ENCODE measurements at regions not wholly inside any gene's neighbourhood (a gene's known extent, or its start where the extent isn't known, plus 50 kb on each side); places are given as distances from the start of the nearest gene placed in this dataset.

DNA sequence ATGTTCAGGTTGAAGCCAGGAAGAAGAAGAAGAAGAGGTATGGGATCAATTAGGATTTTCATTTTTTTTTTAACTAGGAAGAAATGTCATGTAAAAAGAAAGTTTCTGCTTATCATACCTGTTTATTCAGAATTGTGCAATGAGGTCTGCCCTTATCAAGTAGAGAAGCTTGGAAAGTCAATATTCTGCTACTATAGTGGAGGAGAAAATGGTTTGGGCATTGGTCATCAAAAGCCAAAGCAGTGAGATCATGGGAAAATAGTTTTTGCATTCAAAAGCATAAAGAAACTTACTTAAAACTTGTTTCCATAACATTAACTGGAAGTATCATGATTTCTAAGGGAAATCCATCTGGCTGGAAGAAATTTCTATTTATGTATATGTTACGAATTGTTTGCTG, 1239.2 kb downstream of the NSUN3 start:
- TF ChIP-seq, protein P1, sequence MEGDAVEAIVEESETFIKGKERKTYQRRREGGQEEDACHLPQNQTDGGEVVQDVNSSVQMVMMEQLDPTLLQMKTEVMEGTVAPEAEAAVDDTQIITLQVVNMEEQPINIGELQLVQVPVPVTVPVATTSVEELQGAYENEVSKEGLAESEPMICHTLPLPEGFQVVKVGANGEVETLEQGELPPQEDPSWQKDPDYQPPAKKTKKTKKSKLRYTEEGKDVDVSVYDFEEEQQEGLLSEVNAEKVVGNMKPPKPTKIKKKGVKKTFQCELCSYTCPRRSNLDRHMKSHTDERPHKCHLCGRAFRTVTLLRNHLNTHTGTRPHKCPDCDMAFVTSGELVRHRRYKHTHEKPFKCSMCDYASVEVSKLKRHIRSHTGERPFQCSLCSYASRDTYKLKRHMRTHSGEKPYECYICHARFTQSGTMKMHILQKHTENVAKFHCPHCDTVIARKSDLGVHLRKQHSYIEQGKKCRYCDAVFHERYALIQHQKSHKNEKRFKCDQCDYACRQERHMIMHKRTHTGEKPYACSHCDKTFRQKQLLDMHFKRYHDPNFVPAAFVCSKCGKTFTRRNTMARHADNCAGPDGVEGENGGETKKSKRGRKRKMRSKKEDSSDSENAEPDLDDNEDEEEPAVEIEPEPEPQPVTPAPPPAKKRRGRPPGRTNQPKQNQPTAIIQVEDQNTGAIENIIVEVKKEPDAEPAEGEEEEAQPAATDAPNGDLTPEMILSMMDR (IDR thresholded peaks at IDR 0.05; ENCODE audit: poor library complexity, severe bottlenecking): no peak
- TF ChIP-seq EP300 (conservative IDR thresholded peaks at IDR 0.05; ENCODE audit: poor library complexity, severe bottlenecking): no peak
- TF ChIP-seq EZH2 (IDR thresholded peaks at IDR 0.05; ENCODE audit: borderline replicate concordance, insufficient read depth, low read length, poor library complexity, severe bottlenecking): no peak
- TF ChIP-seq SMC3 (conservative IDR thresholded peaks at IDR 0.05; ENCODE audit: poor library complexity): no peak
- TF ChIP-seq, protein P2, sequence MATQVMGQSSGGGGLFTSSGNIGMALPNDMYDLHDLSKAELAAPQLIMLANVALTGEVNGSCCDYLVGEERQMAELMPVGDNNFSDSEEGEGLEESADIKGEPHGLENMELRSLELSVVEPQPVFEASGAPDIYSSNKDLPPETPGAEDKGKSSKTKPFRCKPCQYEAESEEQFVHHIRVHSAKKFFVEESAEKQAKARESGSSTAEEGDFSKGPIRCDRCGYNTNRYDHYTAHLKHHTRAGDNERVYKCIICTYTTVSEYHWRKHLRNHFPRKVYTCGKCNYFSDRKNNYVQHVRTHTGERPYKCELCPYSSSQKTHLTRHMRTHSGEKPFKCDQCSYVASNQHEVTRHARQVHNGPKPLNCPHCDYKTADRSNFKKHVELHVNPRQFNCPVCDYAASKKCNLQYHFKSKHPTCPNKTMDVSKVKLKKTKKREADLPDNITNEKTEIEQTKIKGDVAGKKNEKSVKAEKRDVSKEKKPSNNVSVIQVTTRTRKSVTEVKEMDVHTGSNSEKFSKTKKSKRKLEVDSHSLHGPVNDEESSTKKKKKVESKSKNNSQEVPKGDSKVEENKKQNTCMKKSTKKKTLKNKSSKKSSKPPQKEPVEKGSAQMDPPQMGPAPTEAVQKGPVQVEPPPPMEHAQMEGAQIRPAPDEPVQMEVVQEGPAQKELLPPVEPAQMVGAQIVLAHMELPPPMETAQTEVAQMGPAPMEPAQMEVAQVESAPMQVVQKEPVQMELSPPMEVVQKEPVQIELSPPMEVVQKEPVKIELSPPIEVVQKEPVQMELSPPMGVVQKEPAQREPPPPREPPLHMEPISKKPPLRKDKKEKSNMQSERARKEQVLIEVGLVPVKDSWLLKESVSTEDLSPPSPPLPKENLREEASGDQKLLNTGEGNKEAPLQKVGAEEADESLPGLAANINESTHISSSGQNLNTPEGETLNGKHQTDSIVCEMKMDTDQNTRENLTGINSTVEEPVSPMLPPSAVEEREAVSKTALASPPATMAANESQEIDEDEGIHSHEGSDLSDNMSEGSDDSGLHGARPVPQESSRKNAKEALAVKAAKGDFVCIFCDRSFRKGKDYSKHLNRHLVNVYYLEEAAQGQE (IDR thresholded peaks at IDR 0.05; ENCODE audit: borderline replicate concordance): no peak
- no peak for TF ChIP-seq MXI1 (conservative IDR thresholded peaks at IDR 0.05; ENCODE audit: poor library complexity, severe bottlenecking)
